ENCODE measurements at regions not wholly inside any gene's neighbourhood (a gene's known extent, or its start where the extent isn't known, plus 50 kb on each side); places are given as distances from the start of the nearest gene placed in this dataset.

DNA sequence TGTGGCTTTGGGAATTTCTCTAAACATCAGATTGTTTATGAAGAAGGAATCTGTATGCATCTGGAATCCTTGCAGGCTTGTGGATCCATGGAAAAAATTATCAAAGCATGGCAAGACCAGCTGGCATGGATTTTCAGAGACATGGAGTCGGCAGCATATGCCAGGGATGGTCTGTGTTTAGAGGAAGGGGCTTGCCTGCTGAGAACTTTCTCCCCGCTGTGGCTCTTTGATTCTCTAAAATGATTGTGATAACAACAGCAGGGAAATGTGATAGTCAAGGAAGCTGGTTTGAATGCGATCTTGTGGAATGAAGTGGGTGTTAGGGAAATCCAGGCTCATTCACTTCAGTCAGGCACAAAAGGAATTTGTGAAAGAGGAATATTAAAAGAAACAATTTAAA lies 245.7 kb upstream of the THRB start:
- DNase-seq (ENCODE audit: extremely low read depth in 1 of 2, low read depth in 1 of 2) = no peak

DNA sequence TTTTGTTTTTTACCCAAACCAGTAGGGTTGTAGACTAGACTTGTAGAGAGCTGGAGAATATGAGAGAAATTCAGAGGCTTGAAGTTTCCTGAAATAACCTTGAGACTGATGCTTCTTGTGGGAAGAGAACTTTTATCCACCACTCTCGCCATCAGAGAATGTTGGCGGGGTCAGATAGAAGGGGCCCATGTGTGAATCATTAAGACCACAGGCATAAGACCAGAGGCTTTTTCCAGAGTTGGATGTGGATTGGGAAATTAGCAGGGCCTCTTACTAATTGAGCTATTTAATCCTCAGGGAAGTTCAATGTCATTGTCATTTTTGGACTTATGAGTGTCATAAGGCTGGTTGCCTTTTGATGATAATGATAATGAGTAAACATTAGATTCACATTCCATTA lies 246.9 kb upstream of the THRB start:
- DNase-seq (ENCODE audit: extremely low read depth in 1 of 2, low read depth in 1 of 2) = no peak

DNA sequence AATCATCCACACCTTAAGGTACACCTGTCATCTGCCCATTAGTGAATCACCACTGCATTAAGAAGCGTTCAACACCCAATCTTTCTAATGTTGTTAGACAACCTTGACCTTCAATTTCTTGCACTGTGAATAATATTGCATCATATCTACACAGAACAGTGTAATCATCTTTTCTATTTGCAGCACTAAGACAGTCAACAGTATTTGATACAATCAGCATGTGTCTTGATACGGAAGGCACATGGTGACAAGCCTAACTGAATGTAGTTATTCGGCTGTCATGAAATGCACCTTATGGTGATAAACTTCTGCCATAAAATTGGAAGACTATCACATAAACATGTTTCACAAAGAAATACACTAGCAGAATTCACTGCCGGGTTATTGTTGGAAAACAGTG lies 253.9 kb upstream of the THRB start:
- DNase-seq (ENCODE audit: extremely low read depth in 1 of 2, low read depth in 1 of 2) = no peak

DNA sequence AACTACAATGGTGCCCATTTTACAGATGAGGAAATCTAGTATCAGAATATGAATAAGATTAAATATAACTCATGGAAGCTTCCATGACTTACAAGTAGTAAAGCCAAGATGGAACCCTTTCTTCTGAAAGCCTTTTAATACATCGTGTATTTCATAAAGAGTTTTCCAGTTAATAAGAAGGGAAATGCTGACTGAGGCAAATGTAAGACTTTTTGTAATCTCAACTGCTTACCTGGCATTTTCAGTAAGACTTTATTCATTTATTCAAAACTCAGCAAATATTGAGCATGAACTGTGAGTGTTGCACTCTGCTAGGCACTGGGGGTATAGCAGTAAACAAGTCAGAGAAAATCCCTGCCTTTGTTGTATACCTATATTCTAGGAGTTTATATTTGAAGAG lies 256.4 kb upstream of the THRB start:
- no peak for DNase-seq (ENCODE audit: extremely low read depth in 1 of 2, low read depth in 1 of 2)

DNA sequence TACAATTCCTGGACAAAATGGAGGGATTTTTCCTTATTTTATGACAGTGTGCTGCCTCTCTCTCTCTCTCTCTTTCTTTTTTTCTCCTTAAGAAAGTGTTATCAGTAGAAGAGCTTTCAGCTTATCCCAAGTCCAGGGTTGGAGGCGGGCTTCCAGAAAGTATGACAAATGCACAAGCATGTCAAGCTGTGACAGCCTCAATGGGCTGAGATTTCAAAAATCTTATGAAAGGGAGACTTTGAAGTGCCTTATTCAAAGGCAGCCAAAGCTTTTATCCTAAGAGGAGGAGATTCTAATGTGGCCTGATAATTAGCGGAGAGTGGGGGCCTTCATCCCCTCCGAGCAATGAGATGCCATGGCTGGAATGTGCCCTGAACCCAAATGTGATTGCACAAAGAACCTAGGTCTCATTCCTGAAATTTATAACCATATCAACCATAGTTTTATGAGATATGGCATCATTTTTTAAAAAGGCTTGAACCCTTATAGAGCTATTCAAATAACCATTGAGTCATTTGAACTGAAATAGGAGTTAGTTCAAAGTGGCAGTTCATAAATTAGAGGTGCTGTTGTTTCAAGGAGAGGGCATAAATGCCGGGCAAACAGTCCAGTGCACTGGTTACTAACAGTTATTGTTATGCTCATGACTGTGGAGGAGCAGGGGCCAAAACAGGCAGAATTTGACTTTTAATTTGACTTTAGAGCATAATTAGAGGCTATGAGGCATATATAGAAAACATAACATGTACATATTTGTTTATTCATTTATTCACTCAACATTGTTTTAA lies 261.6 kb upstream of the THRB start:
- no peak for DNase-seq (ENCODE audit: extremely low read depth in 1 of 2, low read depth in 1 of 2)

DNA sequence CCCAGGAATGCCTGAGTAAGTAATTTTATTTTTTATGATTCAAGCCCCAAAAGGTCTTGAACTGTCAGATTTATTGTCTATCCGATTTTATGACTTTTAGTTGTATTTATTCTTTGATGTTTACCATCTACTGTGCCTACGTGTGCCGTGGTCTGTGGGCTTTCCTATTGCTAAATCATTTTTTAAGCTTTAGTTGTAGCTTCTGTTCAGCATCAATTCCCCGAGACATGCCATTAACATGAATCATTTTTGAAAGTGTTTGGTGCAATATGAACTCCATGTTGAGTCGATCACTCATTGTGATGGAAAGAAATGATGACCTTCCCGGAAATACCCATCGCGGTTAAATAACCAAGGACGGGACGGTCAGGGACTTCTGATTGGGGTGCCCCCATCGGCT lies 268.7 kb upstream of the THRB start:
- no peak for DNase-seq (ENCODE audit: extremely low read depth in 1 of 2, low read depth in 1 of 2)

DNA sequence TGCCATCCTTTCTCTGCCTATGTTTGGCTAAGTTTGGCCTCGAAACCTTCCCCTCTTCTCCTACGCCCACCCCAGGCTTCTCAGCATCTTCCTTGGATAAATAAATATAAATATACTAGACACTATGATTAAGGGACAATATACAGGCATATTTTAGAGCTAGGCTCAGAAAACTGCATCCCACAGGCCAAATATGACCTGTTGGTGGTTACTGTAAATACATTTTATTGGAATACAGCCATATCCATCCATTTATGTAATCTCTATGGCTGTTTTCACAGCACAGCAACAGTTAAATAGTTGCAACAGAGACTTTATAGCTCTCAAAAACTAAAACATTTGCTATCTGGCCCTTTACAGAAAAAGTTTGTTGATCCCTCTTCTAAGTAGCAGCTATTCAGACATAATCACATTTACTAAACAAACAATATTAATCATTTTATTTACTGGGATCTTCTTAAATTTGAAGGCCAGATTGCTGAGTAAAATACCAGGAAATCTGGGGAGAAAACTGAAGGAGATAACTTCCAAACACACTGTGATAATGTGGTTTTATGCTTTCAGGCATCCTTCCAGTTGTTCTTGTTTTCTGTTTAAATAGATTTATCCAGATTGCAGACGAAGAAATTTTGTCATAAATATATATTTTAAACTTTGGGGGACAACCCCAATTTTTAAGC lies 269.7 kb upstream of the THRB start:
- no peak for DNase-seq (ENCODE audit: extremely low read depth in 1 of 2, low read depth in 1 of 2)

DNA sequence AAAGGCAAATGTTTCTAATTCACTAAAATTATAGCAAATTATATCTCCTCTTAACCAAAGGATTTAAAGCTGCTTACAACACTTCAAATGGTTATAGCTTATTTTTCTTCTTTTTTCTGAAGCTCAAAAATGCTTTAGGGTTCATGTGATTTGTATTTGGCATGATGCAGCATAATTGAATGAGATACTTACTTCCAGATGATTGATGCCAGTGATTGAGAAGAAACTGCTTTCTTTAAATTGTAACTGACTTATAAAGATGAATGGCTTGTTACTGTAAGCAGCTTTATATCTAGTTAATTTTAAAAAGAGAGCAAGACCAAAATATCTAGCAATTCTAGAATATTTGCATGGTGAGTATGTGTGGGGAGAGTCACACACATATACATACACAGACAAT lies 270.7 kb upstream of the THRB start:
- no peak for DNase-seq (ENCODE audit: extremely low read depth in 1 of 2, low read depth in 1 of 2)

DNA sequence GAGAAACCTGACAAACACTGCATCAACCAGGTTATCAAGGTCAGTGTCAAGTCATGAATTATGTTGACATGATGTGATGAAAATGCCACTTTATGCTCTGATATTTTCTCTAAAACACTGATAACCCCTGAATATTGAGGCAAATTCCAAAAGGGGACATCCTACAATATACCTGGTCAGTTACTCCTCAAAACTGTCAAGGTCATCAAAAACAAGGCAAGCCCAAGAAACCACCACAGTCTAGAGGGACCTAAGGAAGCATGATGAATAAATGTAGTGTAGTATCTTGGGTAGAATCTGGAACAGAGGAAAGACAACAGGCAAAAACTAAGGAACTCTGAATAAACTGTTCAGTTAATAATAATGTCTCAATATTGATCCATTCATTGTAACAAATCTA lies 275.3 kb upstream of the THRB start:
- no peak for DNase-seq (ENCODE audit: extremely low read depth in 1 of 2, low read depth in 1 of 2)

DNA sequence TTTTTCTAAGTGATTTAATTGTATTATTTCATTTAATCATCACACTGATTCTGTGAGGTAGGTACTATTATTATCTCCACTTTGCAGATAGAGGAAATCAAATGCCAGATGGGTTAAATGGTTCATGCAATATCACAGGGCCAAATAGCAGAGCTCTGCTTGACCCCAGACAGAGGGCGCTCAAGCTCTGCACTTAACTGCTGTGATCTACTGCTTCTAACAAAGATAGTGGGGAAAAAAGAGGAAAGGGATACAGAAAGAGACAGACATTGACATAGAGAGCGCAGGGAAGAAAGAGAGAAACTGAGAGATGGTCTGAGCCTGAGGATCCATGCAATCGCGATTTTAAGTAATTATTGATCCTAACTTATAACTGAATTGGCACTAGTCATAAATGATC lies 279.1 kb upstream of the THRB start:
- no peak for DNase-seq (ENCODE audit: extremely low read depth in 1 of 2, low read depth in 1 of 2)

DNA sequence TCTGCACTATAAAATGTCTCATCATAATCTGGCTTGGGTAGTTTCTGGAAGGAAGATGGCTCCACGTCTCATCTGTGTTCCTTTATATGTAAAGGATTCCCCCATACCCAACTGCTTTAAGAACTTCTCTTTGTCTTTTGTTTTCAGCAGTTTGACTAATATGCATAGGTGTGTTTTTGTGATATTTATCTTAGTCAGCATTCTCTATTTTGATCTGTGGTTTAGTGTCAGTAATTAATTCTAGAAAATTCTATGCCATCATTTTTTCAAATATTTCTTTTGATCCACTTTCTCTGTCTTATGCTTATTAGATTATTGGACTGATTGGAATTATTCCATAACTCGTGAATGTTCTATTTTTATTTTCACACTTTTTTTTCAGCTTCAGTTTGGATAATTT lies 286.3 kb upstream of the THRB start:
- DNase-seq (ENCODE audit: extremely low read depth in 1 of 2, low read depth in 1 of 2) = no peak

DNA sequence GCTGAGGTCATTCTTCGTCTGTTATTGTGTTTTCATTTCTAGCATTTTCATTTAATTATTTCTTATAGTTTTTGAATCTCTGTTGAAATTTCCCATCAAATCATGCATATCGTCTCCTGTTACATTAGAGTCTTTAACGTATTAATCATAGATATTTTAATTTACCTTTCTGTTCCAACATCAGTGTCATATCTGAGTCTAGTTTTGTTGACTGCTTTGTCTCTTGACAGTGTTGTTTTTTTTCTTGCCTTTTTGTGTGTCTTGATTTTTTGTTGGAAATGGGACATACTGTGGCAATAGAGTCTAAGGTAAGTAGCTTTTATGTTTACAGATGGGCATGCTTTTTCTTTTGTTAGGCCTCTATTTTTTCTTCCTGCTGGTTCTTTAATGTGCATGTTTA lies 286.8 kb upstream of the THRB start:
- no peak for DNase-seq (ENCODE audit: extremely low read depth in 1 of 2, low read depth in 1 of 2)

DNA sequence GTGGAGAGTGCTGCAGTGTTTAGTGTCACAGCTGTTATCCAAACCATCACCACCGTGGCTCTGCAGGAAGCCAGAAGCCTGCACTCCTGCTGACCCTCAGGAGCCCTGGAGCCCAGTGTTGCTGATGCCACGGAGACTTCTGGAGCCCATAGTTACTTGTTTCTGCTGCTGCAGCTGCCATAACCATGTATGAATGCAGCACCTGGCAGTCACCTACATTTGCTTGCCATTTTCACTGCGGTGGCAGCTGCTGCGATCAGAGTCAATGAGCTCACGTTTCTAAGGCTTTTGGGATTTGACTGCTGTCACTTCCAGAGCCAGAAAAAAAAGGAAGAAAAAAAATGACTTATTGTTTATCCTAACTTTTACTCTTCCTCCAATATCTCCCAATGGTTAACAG lies 299.2 kb upstream of the THRB start:
- no peak for DNase-seq (ENCODE audit: extremely low read depth in 1 of 2, low read depth in 1 of 2)

DNA sequence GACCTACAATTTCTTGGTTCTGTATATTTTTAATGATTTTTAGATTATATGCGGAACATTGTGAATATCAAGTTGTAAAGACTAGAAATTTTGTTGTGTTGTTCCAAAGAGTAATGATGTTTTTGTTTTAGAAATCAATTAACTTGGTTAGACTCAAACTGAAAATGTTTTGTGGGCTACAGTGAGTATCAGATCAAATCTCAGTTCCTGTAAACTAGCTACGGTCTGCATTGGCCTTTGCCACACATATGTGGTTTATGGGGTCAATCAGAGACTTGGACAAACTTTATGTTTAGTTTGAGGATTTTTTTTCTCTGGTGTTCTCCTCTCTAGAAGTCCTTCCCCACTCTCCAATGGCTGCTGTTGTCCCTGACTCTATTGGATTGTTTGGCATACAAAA lies 308.0 kb upstream of the THRB start:
- no peak for DNase-seq (ENCODE audit: extremely low read depth in 1 of 2, low read depth in 1 of 2)

DNA sequence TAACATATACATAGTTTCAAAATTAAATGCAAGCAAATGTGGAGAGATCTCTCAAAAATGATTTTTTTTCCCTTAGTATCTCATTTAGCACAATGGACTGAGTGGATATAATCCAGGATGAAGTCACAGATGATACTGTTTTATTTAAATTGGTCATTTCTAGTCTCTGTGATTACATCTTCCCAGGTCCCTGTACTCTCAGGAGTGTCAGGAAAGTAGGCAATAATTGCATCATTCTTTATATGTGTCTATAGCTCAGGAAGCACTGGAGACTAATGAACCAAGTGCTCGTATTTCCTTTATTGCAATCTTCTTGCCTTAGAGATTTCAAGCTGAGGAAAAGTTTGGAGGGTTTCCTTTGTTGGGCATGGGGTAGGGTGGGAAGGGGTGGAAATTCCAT lies 309.4 kb upstream of the THRB start:
- no peak for DNase-seq (ENCODE audit: extremely low read depth in 1 of 2, low read depth in 1 of 2)

DNA sequence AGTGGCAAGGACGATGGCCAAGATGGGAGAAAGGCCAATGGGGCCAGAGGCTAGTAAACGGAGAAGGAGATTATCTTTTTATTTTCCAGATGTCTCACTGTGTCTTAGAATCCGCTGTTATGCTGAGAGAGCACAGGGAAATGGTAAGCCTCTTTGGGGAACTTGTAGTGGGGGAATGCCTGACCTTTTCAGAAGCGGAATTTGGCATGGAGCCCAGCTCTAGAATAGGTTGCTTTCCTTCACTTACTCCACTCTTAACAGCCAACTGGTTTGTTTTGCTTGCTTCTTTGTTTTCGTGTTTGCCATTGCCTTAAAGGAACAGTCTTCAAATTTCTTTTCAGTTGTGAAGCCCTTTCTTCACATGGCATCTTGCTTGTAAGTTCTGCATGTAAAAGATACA lies 316.2 kb upstream of the THRB start:
- DNase-seq (ENCODE audit: extremely low read depth in 1 of 2, low read depth in 1 of 2) = no peak

DNA sequence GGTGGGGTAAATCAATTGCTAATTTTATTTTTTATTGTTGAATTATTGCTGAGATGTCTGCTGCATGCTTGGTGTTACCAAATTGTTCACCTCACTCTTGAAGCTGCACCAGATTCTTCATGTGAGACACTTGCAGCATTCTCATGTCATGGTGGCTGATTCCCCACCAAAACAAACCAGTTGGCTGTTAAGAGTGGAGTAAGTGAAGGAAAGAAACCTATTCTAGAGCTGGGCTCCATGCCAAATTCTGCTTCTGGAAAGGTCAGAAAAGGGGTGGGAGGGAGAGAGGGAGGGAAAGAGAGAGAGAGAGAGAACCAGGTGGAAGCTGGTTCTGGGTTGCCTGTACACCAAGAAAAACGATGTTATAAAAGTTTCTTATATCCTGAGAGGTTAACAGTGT lies 317.5 kb upstream of the THRB start:
- DNase-seq (ENCODE audit: extremely low read depth in 1 of 2, low read depth in 1 of 2) = no peak

DNA sequence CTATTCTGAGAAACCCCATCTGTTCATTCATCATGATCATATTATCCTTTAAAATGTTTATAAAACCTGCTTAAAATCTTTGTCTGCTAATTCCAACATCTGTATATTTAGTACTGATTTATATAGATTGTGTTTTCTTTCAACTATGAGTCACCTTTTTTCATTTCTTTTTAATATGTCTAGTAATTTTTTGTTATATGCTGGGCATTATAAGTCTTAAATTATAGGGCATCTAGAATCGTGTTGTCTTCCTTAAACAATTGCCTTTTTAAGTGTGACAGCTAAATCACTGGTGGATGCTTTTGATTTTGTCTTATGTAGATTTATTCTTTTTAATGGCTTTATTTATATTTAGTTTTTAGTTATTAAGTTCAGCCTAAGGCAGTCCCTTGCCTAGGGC lies 323.4 kb upstream of the THRB start:
- DNase-seq (ENCODE audit: extremely low read depth in 1 of 2, low read depth in 1 of 2) = no peak

DNA sequence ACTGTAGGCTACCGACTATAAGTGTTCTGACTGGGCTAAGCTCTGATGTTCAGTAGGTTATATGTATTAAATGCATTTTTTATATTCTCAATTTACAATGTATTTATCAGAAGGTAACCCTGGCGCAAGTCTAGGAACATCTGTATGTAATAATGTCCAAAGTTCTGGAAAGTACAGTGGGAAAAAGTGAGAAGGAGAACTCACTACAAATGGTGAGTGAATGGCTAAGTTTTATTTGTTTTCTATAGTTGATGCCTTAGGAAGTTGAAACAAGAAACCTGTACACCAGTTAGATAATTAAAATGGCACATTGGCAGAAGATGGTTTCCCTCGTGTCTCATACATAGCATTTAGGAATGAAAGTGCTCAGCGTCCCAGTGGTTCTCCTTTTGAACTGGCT lies 333.4 kb upstream of the THRB start:
- DNase-seq (ENCODE audit: extremely low read depth in 1 of 2, low read depth in 1 of 2) = no peak

DNA sequence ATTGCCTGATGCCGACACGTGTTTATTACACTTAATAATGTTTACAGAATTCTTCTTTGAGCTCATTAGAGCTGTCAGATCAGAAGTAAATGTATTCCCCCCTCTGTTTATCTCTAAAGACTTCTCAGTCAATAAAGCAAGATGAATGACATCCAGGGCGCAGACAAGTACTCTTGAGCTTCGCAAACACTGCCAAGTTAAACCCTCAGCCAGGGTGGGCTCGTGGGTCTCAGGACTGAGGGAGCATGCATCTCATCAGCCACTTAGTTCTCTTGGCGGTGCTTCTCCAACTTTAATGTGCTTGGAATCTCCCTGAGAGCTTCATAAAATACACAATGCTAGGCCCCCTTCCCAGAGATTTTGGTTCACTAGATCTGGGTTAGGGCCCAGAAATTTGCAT lies 333.9 kb upstream of the THRB start:
- DNase-seq (ENCODE audit: extremely low read depth in 1 of 2, low read depth in 1 of 2) = no peak

DNA sequence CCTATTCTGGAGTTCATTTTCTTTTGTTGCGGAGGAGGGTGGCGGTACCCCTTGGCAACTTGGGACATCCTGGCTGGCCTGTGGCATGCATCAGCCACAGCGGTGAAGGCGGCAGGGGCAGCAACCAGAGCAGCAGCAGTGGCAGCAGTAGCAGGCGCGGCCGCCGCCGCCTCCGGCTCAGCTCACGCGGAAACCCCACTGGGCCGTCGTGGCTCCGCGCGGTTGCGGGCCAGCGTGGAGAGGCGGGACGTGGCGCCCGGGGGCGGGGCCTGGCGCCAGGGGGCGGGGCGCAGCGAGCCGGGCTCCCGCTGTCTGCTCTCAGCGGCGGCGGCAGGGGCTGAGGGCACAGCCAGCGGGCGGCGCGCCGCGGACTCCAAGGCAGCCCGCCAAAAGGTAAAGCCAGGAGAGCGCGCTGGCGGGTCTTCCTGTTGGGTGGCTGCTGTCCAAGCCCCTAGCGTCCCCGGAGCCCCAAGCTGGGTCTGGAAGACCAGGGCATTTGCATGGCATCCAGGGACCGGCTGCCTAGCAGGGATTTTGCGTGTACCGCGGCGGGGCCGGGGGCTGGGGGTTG lies 334.4 kb upstream of the THRB start:
- DNase-seq (ENCODE audit: extremely low read depth in 1 of 2, low read depth in 1 of 2) = no peak

DNA sequence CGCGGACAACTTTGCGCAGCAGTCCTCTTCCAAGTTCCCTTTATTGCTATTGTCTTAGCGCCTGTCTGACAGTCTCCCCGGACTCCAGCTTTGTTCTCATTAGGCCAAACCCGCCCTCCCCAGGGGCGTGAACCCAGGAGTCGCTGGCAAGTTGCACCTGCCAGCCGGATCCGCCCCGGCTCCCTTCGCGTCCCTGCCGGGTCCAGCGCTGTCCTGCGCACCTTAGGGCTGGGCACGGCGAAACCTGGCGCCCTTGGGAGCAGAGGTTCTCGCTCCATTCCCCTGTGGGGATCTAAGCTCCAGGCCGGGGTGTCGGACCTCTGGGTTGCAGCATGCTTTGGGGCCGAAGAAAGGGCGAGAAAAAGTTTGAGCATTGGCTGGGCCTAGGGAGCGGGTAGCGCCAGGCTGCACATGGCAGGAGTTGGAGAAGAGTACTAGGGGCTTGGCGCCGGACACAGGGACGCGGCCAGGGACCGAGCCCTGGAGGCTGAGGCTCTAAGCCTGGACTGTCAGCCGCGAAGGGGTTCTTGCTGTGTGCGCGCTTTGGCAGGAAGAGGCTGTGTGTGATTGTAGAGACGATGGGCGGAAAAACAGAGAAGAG lies 335.1 kb upstream of the THRB start:
- DNase-seq (ENCODE audit: extremely low read depth in 1 of 2, low read depth in 1 of 2) = no peak
